SK-N-SH treated with all-trans-retinoic acid at 6 μM for 48 hours (cell line): ENCODE measurements at regions not wholly inside any gene's neighbourhood (a gene's known extent, or its start where the extent isn't known, plus 50 kb on each side); places are given as distances from the start of the nearest gene placed in this dataset.

ENCODE experiments used
- ATAC-seq: fragments of 200-7000 bp; cut with Tn5 transposase; 3 replicates; pipeline ENCODE4 v1.9.1; 2020; ENCODE audit warnings: mild to moderate bottlenecking, moderate library complexity
- BACH2 ChIP-seq: fragments of 250-450 bp; sonication (Bioruptor Pico); IDR thresholded peaks from 2 replicates; pipeline ENCODE4 v1.9.0; 2021; ENCODE audit warnings: mild to moderate bottlenecking, borderline replicate concordance
- CSDC2 ChIP-seq: fragments of 250-450 bp; sonication (Bioruptor Pico); IDR thresholded peaks from 2 replicates; pipeline ENCODE4 v1.5.0; 2020; ENCODE audit warnings: mild to moderate bottlenecking, moderate library complexity
- ESRRG ChIP-seq: fragments of 250-450 bp; sonication (Bioruptor Pico); IDR thresholded peaks from 2 replicates; pipeline ENCODE4 v1.6.1; 2021; ENCODE audit warnings: mild to moderate bottlenecking
- GLIS3 ChIP-seq: fragments of 250-450 bp; sonication (Bioruptor Pico); IDR thresholded peaks from 2 replicates; pipeline ENCODE4 v1.5.0; 2020; ENCODE audit warnings: mild to moderate bottlenecking, moderate library complexity
- ISL1 ChIP-seq: fragments of 250-450 bp; sonication (Bioruptor Pico); IDR thresholded peaks from 2 replicates; pipeline ENCODE4 v2.1.2; 2022; ENCODE audit warnings: mild to moderate bottlenecking, moderate library complexity
- PPARA ChIP-seq: fragments of 250-450 bp; sonication (Bioruptor Pico); IDR thresholded peaks from 2 replicates; pipeline ENCODE4 v1.5.0; 2020; ENCODE audit warnings: mild to moderate bottlenecking, borderline replicate concordance
- SNAI2 ChIP-seq: fragments of 250-450 bp; sonication (Bioruptor Pico); IDR thresholded peaks from 2 replicates; pipeline ENCODE4 v1.5.0; 2020; ENCODE audit warnings: mild to moderate bottlenecking, moderate library complexity
- TCF4 ChIP-seq: fragments of 250-450 bp; sonication (Bioruptor Pico); IDR thresholded peaks from 2 replicates; pipeline ENCODE4 v1.8.0; 2021; ENCODE audit warnings: mild to moderate bottlenecking, moderate library complexity, borderline replicate concordance
- ZC3H10 ChIP-seq: fragments of 250-450 bp; sonication (Bioruptor Pico); IDR thresholded peaks from 2 replicates; pipeline ENCODE4 v1.5.1; 2021; ENCODE audit warnings: mild to moderate bottlenecking, moderate library complexity
- ZFP3 ChIP-seq: fragments of 250-450 bp; sonication (Bioruptor Pico); IDR thresholded peaks from 2 replicates; pipeline ENCODE4 v1.5.0; 2020; ENCODE audit warnings: mild to moderate bottlenecking, moderate library complexity
- ZFP30 ChIP-seq: fragments of 450-650 bp; formaldehyde crosslinking; IDR thresholded peaks from 2 replicates; pipeline ENCODE4 v1.5.0; 2022; ENCODE audit warnings: mild to moderate bottlenecking, moderate library complexity
- ZNF565 ChIP-seq: fragments of 450-650 bp; formaldehyde crosslinking; conservative IDR thresholded peaks from 2 replicates; pipeline ENCODE4 v1.5.0; 2020; ENCODE audit warnings: low read depth, mild to moderate bottlenecking, moderate library complexity
- ZNF70 ChIP-seq: fragments of 450-650 bp; formaldehyde crosslinking; IDR thresholded peaks from 2 replicates; pipeline ENCODE4 v1.5.0; 2020; ENCODE audit warnings: mild to moderate bottlenecking, moderate library complexity
- ZNF8 ChIP-seq: fragments of 450-650 bp; formaldehyde crosslinking; IDR thresholded peaks from 2 replicates; pipeline ENCODE4 v1.5.0; 2020; ENCODE audit warnings: mild to moderate bottlenecking, moderate library complexity
- TF ChIP-seq, protein P1 (sequence below): fragments of 250-450 bp; sonication (Bioruptor Pico); IDR thresholded peaks from 2 replicates; pipeline ENCODE4 v1.8.0; 2020; ENCODE audit warnings: mild to moderate bottlenecking, moderate library complexity, borderline replicate concordance
- TF ChIP-seq, protein P2 (sequence below): fragments of 250-450 bp; sonication (Bioruptor Pico); IDR thresholded peaks from 2 replicates; pipeline ENCODE4 v1.8.0; 2021; ENCODE audit warnings: low read depth, mild to moderate bottlenecking, moderate library complexity, borderline replicate concordance
- TF ChIP-seq, protein P3 (sequence below): fragments of 250-450 bp; sonication (Bioruptor Pico); IDR thresholded peaks from 2 replicates; pipeline ENCODE4 v1.5.1; 2021; ENCODE audit warnings: mild to moderate bottlenecking, moderate library complexity
- TF ChIP-seq, protein P4 (sequence below): fragments of 250-450 bp; sonication (Bioruptor Pico); IDR thresholded peaks from 2 replicates; pipeline ENCODE4 v1.5.0; 2020; ENCODE audit warnings: mild to moderate bottlenecking, moderate library complexity
- TF ChIP-seq, protein P5 (sequence below): fragments of 250-450 bp; sonication (Bioruptor Pico); IDR thresholded peaks from 2 replicates; pipeline ENCODE4 v1.5.1; 2020; ENCODE audit warnings: low read depth, mild to moderate bottlenecking, moderate library complexity

DNA sequence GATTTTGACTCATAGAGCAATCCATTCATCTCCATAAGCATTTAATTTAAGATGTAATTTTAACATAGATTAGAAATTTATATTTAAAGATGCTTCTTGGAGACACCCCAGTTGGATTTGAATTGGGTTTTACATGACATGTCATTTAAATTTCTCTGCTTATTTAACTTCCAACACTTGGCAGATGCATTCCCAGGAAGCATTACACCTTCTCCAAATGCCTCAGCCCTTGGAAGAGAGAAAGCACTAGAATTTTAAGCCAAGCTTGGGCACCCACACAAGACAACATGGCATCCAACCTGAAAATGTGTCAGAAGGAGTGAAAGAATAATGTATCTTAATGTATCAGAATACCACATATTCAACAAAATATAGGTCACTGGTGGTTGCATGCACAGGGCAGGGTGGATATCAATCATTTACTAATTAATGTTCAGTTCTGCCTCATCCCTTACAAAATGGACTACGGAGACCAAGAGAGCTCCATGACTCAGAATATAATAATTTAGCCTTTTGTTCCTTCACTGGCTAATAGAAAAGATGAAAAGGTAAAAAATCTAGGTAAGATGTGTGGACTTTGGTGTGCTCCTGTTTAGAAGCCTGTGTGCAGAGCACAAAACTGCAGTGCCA is 541.7 kb upstream of the SORCS1 start:
- no peak for ATAC-seq
- TF ChIP-seq, protein P1, sequence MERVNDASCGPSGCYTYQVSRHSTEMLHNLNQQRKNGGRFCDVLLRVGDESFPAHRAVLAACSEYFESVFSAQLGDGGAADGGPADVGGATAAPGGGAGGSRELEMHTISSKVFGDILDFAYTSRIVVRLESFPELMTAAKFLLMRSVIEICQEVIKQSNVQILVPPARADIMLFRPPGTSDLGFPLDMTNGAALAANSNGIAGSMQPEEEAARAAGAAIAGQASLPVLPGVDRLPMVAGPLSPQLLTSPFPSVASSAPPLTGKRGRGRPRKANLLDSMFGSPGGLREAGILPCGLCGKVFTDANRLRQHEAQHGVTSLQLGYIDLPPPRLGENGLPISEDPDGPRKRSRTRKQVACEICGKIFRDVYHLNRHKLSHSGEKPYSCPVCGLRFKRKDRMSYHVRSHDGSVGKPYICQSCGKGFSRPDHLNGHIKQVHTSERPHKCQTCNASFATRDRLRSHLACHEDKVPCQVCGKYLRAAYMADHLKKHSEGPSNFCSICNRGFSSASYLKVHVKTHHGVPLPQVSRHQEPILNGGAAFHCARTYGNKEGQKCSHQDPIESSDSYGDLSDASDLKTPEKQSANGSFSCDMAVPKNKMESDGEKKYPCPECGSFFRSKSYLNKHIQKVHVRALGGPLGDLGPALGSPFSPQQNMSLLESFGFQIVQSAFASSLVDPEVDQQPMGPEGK: no peak
- TF ChIP-seq TCF4: no peak
- no peak for TF ChIP-seq ESRRG (CRISPR knock-in tag)
- no peak for TF ChIP-seq ZFP30 (CRISPR knock-in tag)
- no peak for TF ChIP-seq ZFP3 (CRISPR knock-in tag)
- no peak for TF ChIP-seq CSDC2 (CRISPR knock-in tag)
- no peak for TF ChIP-seq BACH2 (CRISPR knock-in tag)
- TF ChIP-seq ZNF565 (CRISPR knock-in tag): no peak
- no peak for TF ChIP-seq ZNF70 (CRISPR knock-in tag)

DNA sequence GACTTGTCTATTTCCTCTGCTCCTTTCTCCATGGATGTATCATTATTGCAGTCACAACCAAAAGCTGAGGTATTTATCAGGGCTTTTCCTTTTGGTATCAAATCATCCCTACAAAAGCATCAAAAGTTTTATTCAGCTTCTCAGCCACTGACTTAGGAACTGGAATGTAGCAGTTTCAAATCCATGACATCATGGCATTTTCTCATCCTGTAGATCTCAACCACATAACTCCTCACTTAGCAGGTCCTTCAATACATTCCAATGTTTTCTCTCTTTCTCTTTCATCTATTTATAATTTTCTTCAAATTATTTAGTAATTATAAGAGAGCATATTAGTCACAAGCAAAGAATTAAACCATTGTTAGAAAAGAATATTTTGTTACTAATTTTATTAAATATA is 537.4 kb upstream of the SORCS1 start:
- TF ChIP-seq SNAI2 (no peak), ZNF8 (no peak), ZC3H10 (no peak)
- TF ChIP-seq, protein P2, sequence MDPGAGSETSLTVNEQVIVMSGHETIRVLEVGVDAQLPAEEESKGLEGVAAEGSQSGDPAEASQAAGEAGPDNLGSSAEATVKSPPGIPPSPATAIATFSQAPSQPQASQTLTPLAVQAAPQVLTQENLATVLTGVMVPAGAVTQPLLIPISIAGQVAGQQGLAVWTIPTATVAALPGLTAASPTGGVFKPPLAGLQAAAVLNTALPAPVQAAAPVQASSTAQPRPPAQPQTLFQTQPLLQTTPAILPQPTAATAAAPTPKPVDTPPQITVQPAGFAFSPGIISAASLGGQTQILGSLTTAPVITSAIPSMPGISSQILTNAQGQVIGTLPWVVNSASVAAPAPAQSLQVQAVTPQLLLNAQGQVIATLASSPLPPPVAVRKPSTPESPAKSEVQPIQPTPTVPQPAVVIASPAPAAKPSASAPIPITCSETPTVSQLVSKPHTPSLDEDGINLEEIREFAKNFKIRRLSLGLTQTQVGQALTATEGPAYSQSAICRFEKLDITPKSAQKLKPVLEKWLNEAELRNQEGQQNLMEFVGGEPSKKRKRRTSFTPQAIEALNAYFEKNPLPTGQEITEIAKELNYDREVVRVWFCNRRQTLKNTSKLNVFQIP (CRISPR knock-in tag): no peak
- TF ChIP-seq, protein P3, sequence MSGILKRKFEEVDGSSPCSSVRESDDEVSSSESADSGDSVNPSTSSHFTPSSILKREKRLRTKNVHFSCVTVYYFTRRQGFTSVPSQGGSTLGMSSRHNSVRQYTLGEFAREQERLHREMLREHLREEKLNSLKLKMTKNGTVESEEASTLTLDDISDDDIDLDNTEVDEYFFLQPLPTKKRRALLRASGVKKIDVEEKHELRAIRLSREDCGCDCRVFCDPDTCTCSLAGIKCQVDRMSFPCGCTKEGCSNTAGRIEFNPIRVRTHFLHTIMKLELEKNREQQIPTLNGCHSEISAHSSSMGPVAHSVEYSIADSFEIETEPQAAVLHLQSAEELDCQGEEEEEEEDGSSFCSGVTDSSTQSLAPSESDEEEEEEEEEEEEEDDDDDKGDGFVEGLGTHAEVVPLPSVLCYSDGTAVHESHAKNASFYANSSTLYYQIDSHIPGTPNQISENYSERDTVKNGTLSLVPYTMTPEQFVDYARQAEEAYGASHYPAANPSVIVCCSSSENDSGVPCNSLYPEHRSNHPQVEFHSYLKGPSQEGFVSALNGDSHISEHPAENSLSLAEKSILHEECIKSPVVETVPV (CRISPR knock-in tag): no peak
- no peak for ATAC-seq

DNA sequence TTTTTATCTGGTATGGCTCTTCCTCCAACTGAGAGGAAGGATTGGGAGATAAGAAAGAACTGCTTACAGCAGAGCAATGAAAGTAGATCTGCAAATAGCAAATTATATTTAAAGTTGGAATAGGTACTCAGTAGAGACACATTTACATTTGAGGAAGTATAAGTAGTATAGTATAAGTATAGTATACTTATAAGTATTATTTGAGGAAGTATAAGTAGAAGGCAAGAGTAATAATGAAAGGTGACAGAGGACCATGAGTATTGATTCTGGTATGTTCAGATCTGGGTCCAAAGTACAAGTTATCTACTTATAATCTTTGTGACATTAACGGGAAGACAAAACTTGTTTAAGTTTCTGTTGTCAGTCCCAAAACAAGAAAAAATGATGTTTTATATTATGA is 527.6 kb upstream of the SORCS1 start:
- TF ChIP-seq, protein P4, sequence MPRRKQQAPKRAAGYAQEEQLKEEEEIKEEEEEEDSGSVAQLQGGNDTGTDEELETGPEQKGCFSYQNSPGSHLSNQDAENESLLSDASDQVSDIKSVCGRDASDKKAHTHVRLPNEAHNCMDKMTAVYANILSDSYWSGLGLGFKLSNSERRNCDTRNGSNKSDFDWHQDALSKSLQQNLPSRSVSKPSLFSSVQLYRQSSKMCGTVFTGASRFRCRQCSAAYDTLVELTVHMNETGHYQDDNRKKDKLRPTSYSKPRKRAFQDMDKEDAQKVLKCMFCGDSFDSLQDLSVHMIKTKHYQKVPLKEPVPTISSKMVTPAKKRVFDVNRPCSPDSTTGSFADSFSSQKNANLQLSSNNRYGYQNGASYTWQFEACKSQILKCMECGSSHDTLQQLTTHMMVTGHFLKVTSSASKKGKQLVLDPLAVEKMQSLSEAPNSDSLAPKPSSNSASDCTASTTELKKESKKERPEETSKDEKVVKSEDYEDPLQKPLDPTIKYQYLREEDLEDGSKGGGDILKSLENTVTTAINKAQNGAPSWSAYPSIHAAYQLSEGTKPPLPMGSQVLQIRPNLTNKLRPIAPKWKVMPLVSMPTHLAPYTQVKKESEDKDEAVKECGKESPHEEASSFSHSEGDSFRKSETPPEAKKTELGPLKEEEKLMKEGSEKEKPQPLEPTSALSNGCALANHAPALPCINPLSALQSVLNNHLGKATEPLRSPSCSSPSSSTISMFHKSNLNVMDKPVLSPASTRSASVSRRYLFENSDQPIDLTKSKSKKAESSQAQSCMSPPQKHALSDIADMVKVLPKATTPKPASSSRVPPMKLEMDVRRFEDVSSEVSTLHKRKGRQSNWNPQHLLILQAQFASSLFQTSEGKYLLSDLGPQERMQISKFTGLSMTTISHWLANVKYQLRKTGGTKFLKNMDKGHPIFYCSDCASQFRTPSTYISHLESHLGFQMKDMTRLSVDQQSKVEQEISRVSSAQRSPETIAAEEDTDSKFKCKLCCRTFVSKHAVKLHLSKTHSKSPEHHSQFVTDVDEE (CRISPR knock-in tag): no peak
- TF ChIP-seq ZNF8: no peak
- no peak for TF ChIP-seq PPARA (CRISPR knock-in tag)
- TF ChIP-seq ESRRG (CRISPR knock-in tag): no peak
- TF ChIP-seq, protein P2 (CRISPR knock-in tag): no peak
- no peak for ATAC-seq

DNA sequence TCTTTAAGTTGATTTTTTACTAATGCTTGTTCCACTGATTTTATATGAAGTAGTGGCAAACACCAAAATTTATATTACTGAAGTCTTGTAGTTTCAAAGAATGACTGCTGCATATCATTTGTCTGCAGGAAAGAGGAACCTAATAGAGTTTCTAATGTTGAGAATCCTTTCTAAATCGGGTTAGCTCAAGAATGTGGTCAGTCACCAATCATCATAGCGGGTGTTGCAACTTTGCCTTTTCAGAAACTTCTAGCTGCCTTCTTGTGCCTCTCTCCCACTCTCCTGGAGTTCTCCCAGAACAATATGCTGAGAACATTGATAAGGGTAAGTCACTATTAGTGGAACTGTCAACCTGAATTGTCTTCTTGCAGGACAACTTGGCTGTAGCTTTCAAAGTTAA is 524.8 kb upstream of the SORCS1 start:
- no peak for ATAC-seq
- TF ChIP-seq SNAI2 (no peak), GLIS3 (CRISPR knock-in tag) (no peak), ZC3H10 (no peak), ESRRG (CRISPR knock-in tag) (no peak), ISL1 (CRISPR knock-in tag) (no peak), ZNF70 (CRISPR knock-in tag) (no peak), ZFP3 (CRISPR knock-in tag) (no peak), ZNF565 (CRISPR knock-in tag) (no peak)
- TF ChIP-seq, protein P2 (CRISPR knock-in tag): no peak
- TF ChIP-seq, protein P1: no peak
- TF ChIP-seq, protein P5, sequence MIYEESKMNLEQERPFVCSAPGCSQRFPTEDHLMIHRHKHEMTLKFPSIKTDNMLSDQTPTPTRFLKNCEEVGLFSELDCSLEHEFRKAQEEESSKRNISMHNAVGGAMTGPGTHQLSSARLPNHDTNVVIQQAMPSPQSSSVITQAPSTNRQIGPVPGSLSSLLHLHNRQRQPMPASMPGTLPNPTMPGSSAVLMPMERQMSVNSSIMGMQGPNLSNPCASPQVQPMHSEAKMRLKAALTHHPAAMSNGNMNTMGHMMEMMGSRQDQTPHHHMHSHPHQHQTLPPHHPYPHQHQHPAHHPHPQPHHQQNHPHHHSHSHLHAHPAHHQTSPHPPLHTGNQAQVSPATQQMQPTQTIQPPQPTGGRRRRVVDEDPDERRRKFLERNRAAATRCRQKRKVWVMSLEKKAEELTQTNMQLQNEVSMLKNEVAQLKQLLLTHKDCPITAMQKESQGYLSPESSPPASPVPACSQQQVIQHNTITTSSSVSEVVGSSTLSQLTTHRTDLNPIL (CRISPR knock-in tag): no peak
- TF ChIP-seq, protein P3 (CRISPR knock-in tag): no peak
